Stimulated activated effector memory CD8-positive, alpha-beta T cell treated with anti-CD3 and anti-CD28 coated beads, Interleukin-12 subunit alpha, Interleukin-12 subunit beta, amount 100 ng/mL, for 72 hours (primary cell): ENCODE measurements at regions not wholly inside any gene's neighbourhood (a gene's known extent, or its start where the extent isn't known, plus 50 kb on each side); places are given as distances from the start of the nearest gene placed in this dataset.
"Not testable (repeated sequence)": the region's sequence is repeated elsewhere in the genome, so short reads cannot be mapped to it uniquely, and the experiment has no call there.

Source experiments
- ATAC-seq: fragments of 150-1000 bp; cut with Tn5 transposase; 2 replicates; pipeline ENCODE4 v1.10.0; 2021
- DNase-seq, 2 donors: peaks; one replicate each; pipeline ENCODE4 v3.0.0; 2021 to 2022; ENCODE audit warnings: low spot score in 2 of 2
- H3K27ac Mint-ChIP-seq: one replicate; pipeline ENCODE4 v1.8.0; 2022; ENCODE audit warnings: mild to moderate bottlenecking, mixed read lengths
- H3K36me3 Mint-ChIP-seq: one replicate; pipeline ENCODE4 v1.8.0; 2022; ENCODE audit warnings: mild to moderate bottlenecking, mixed read lengths
- H3K4me1 Mint-ChIP-seq: one replicate; pipeline ENCODE4 v1.8.0; 2022; ENCODE audit warnings: mixed read lengths
- H3K4me3 Mint-ChIP-seq: one replicate; pipeline ENCODE4 v1.8.0; 2022; ENCODE audit warnings: mild to moderate bottlenecking, mixed read lengths
- H3K9me3 Mint-ChIP-seq: one replicate; pipeline ENCODE4 v1.8.0; 2022; ENCODE audit warnings: mixed read lengths

DNA sequence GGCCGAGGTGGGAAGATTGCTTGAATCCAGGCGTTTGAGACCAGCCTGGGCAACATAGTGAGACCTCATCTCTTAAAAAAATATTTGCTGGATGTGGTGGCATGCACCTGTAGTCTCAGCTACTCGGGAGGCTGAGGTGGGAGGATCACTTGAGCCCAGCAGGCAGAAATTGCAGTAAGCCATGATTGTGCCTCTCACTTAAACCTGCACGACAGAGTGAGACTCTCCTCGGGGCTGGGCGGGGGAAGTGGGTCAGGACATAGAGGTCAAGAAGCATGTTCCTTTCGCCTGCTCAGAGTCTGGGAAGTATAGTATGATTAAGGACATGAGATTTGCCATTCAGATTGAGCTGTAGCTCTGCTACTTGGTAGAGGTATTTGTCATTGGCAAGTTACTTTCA is 52.3 kb downstream of the SEPTIN7 start:
- not testable (repeated sequence) for H3K9me3 Mint-ChIP-seq, ATAC-seq
- H3K36me3 Mint-ChIP-seq: peaks cover 25% of the 10 kb centered on the region

DNA sequence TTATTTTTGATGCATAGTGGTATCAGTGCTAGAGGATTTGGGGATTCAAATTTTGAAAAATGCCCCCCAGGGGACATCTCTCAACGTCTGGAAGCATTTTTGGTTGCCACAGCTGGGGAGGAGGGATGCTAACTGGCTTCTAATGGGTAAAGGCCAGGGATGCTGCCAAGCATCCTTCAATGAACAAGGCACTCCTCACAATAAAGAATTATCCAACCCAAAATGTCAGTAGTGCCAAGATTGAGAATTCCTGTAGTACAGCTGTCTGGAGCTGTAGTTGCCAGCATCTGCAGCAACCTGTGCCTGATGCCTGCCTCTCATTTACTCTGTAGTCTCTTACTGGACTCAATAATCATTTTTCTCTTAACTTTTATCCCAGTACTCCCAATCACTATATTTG is 53.5 kb downstream of the SEPTIN7 start:
- ATAC-seq (no peak), DNase-seq (no peak)
- H3K9me3 Mint-ChIP-seq: peaks cover 3% of the 10 kb centered on the region
- no peak overlapping the region for H3K27ac Mint-ChIP-seq
- H3K4me1 Mint-ChIP-seq: peaks cover 52% of the 10 kb centered on the region
- no peak overlapping the region for H3K4me3 Mint-ChIP-seq
- H3K36me3 Mint-ChIP-seq: peaks cover 23% of the 10 kb centered on the region

More for the DNA sequence above, 52.3 kb downstream of the SEPTIN7 start:
- Mint-ChIP-seq H3K4me1 (peaks cover 56% of the 10 kb centered on the region), H3K27ac (peak overlapping the region; percentile 83)
- H3K4me3 Mint-ChIP-seq, DNase-seq: not testable (repeated sequence)

DNA sequence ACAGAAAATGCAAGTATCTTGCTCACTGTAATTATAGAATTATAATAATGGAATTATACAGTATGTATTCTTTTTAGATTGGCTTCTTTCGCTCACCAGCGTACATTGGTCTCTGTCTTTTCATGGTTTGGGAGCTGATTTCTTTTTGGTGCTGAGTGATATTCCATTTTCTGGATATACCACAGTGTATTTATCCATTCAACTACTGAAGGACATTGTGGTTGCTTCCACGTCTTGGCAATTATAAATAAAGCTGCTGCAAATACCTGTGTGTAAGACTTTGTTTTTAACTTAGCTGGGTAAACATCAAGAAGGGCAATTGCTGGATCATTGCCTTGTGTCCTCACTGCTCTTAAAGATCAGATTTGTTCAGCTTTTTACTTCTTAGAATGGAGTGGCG is 55.3 kb downstream of the SEPTIN7 start:
- Mint-ChIP-seq H3K4me1 (peaks cover 61% of the 10 kb centered on the region), H3K4me3 (no peak overlapping the region), H3K27ac (peak overlapping the region; percentile 67), H3K36me3 (peaks cover 18% of the 10 kb centered on the region), H3K9me3 (peaks cover 3% of the 10 kb centered on the region)
- no peak for ATAC-seq
- DNase-seq: no peak

DNA sequence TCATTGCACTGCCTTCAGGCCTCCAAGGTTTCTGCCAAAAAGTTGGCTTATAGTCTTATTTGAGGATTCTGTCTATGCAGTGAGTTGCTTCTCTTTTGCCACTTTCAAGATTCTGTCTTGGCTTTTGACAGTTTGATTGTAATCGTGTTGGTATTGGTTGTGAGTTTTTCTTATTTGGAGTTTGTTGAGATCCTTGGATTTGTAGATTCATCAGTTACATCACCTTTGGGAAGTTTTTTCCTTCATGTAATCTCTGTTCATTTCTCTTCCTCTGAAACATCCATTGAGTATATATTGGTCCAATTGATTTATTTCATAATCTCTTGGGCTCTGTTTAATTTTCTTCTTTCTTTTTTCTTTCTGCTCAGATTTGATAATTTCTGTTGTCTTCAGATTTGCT is 59.8 kb downstream of the SEPTIN7 start:
- no peak overlapping the region for H3K4me3 Mint-ChIP-seq
- H3K9me3 Mint-ChIP-seq: peaks cover 3% of the 10 kb centered on the region
- DNase-seq (no peak), ATAC-seq (no peak)
- peaks cover 47% of the 10 kb centered on the region for H3K36me3 Mint-ChIP-seq
- H3K27ac Mint-ChIP-seq: no peak overlapping the region
- H3K4me1 Mint-ChIP-seq: peaks cover 44% of the 10 kb centered on the region

DNA sequence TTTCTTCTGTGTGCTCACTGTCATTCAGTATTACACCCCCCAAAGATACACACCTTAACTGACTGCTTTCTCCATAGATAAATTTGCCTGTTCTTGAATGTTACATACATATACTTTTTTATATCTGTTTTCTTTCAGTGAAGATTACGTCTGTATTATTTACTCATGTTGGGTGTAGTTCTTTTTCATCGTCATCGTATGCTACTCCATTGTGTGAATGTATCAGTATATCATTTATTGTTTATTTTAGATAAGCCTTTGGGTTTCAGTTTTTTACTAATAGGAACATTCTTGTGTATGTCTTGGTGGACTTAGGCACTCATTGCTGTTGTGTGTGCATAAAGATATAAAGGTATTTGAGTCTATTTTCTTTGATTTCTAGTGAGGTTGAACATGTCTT is 64.4 kb downstream of the SEPTIN7 start:
- ATAC-seq (no peak), DNase-seq (no peak)
- Mint-ChIP-seq H3K9me3 (no peaks in the 10 kb centered on the region), H3K27ac (peak overlapping the region; percentile 23), H3K4me1 (peaks cover 34% of the 10 kb centered on the region), H3K36me3 (peaks cover 65% of the 10 kb centered on the region), H3K4me3 (no peak overlapping the region)

DNA sequence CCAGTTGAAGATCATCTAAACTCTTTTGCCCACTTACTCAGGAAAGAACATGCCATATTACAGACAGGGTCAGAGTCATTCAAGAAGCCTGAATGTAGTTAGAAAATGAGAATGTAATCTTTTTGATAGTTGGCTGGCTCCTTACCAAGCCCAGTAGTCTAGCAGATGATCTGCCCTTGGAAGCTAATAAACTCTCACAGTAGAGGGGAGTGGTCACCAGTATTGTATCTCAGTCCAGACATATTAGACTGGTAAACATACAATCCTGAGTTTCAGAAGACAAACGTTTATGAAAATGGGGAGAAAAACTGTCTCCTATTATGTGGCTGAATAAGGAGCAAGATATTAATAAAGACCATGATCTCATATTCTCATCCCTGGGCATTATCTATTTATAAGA is 65.3 kb downstream of the SEPTIN7 start:
- Mint-ChIP-seq H3K27ac (peak overlapping the region; percentile 23), H3K4me3 (no peak overlapping the region), H3K36me3 (peaks cover 70% of the 10 kb centered on the region), H3K9me3 (no peaks in the 10 kb centered on the region), H3K4me1 (peaks cover 31% of the 10 kb centered on the region)
- ATAC-seq (no peak), DNase-seq (no peak)

DNA sequence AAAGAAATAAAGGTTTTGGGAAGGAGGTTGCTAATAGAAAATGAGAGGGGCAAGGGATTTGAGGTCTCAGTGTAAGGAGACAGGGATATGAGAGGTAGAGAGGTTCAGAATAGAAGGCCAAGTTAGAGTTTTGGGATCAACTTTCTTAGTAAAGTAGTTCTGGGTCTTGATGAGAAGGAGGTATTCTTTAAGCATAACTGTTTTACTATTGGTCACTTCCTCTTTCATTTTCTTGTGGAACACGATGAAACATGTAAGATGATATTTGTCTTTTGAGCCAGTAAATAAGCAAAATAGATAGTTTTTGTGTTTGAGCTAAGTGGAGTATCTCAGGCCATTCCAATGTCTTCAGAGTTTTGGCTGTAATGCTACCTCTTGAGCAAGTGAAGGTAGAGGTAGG is 68.3 kb downstream of the SEPTIN7 start:
- not testable (repeated sequence) for ATAC-seq, H3K9me3 Mint-ChIP-seq, H3K4me3 Mint-ChIP-seq, DNase-seq
- Mint-ChIP-seq H3K36me3 (peaks cover 81% of the 10 kb centered on the region), H3K4me1 (peaks cover 25% of the 10 kb centered on the region), H3K27ac (peak overlapping the region; percentile 36)

DNA sequence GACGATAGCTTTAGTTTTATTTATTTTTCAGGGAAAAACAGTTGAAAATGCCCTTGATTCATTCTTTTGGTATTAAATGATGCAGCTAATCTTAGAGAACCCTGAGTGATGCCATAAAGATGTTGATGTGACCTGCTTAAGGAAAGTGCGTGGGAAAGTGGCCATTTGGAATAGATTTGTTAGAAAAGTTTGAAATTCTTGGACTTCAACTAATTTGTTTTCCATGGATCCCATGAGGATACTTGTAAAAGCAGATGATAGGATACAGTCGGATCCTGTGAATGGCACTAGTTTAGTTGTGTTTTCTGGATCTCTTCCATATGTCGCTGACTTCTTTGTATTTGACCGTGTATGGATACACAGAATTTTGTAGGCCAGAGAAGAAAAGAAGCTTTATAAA is 69.0 kb downstream of the SEPTIN7 start:
- Mint-ChIP-seq H3K36me3 (peaks cover 81% of the 10 kb centered on the region), H3K4me3 (no peak overlapping the region), H3K9me3 (no peaks in the 10 kb centered on the region), H3K4me1 (peaks cover 25% of the 10 kb centered on the region), H3K27ac (peak overlapping the region; percentile 35)
- DNase-seq: no peak
- no peak for ATAC-seq

DNA sequence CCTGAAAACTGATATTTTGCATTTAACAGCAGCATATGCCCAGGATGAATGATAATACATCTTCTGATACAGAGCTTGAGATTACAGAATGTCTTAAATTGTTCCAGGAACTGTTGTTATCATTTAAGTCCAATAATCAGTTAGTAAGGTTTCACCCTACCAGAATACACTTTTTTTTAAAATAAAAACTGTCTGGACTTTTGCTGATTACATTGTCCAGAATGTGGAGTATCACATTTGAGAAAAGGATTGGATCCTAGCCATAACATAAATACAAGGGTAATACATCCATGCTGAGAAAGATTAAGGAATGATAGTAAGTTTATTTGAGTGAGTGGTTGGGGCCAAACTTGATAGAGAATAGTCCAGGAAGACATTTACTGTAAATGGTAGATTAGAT is 71.0 kb downstream of the SEPTIN7 start:
- no peak for ATAC-seq
- DNase-seq: no peak
- peaks cover 79% of the 10 kb centered on the region for H3K36me3 Mint-ChIP-seq
- H3K4me3 Mint-ChIP-seq: no peak overlapping the region
- H3K27ac Mint-ChIP-seq: no peak overlapping the region
- H3K9me3 Mint-ChIP-seq: no peaks in the 10 kb centered on the region
- H3K4me1 Mint-ChIP-seq: peaks cover 25% of the 10 kb centered on the region

DNA sequence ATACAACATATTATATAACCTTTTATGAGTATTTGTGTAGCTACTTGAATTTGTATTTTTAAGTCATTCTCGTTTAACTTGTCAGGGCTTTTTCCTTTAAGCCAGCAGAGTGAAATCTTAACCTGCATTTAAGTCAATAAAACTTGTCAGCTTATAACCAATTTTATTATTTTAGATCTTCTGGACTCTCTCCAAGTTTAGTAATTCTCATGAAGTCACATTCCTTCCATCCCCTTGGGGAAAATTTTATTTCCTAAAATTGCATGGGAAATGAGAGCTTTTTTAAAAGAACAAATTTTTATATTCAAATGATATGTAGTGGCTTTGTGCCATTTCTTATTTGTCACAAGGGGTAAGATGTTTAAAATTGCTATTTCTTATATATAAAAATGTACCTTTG is 74.0 kb downstream of the SEPTIN7 start:
- no peak overlapping the region for H3K27ac Mint-ChIP-seq
- H3K36me3 Mint-ChIP-seq: peaks cover 84% of the 10 kb centered on the region
- H3K4me3 Mint-ChIP-seq: no peak overlapping the region
- no peaks in the 10 kb centered on the region for H3K9me3 Mint-ChIP-seq
- no peak for DNase-seq
- H3K4me1 Mint-ChIP-seq: peaks cover 21% of the 10 kb centered on the region
- no peak for ATAC-seq

DNA sequence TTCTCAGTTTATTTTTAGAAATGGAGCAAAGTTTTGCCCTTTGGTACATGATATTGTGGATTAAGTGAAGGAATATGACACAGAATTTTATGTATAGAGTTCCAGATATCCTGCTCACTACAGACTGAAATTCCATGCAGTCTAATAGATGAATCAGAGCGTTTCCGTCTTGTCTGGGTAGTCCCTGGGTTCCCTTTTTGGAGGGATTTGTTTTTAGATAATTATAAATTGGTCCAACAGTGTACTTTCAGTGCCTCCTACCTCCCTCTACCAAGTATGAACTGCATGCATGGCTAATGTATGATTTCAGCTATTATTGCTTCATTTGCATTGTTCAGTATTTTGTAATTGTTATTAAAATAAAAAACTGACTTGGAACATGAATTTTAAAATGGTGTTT is 74.4 kb downstream of the SEPTIN7 start:
- Mint-ChIP-seq H3K4me1 (peaks cover 17% of the 10 kb centered on the region), H3K4me3 (no peak overlapping the region), H3K27ac (no peak overlapping the region), H3K9me3 (no peaks in the 10 kb centered on the region), H3K36me3 (peaks cover 85% of the 10 kb centered on the region)
- DNase-seq (no peak), ATAC-seq (no peak)

DNA sequence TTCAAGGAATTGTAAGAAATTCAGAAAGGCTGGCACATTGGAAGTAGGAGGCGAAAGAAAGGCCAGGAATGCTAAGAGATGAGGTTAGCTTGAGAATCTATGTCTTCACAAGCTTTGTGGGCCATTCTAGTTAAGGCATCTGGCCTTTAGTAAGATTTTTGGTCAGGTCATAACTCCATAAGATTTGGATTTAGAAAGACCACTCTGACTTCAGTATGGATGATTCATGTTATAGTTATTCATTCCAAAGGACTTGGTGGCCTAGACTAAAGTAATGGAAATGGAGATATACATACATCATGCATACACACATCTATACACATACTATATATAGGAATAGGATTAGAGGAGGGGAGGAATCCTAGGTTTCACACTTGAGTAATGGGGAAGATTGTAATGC is 77.5 kb downstream of the SEPTIN7 start:
- no peak overlapping the region for H3K4me3 Mint-ChIP-seq
- peak overlapping the region; percentile 54 for H3K27ac Mint-ChIP-seq
- no peaks in the 10 kb centered on the region for H3K9me3 Mint-ChIP-seq
- ATAC-seq (no peak), DNase-seq (no peak)
- peaks cover 93% of the 10 kb centered on the region for H3K36me3 Mint-ChIP-seq
- peaks cover 11% of the 10 kb centered on the region for H3K4me1 Mint-ChIP-seq

DNA sequence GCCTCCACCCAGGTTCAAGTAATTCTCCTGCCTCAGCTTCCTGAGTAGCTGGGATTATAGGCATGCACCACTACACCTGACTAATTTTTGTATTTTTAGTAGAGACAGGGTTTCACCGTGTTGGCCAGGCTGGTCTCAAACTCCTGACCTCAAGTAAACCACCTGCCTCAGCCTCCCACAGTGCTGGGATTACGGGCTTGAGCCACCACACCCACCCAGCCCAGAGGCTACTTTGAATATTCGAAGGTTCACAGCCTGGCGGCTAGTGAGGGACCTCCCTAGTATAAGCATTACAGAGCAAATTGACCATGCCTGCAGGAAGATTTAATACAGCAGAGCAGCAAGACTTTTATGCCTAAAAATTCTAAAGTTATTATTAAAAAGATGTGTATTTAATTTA is 86.6 kb downstream of the SEPTIN7 start:
- H3K9me3 Mint-ChIP-seq, H3K4me3 Mint-ChIP-seq, ATAC-seq, H3K27ac Mint-ChIP-seq, DNase-seq: not testable (repeated sequence)
- Mint-ChIP-seq H3K4me1 (peaks cover 21% of the 10 kb centered on the region), H3K36me3 (peaks cover 88% of the 10 kb centered on the region)

DNA sequence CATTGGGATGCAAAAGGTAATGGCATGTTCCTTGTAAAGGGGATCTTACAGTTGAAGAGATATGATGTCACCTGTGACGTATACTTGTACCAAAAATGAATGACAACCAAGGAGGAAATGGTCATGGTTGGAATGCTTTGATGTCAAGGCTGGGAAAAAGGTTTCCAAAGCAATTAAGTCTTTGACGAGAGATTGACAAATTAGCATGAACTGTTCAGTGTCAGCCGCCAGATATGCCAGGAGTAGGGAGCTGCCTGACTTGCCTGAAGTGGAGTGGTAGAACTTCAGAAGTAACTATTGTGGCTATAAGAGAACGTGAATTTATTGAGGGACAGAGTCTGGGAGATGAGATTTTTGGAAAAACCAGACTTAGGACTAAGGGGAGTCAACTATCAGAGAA is 88.1 kb downstream of the SEPTIN7 start:
- DNase-seq (no peak), ATAC-seq (no peak)
- no peak overlapping the region for H3K27ac Mint-ChIP-seq
- no peaks in the 10 kb centered on the region for H3K9me3 Mint-ChIP-seq
- peaks cover 81% of the 10 kb centered on the region for H3K36me3 Mint-ChIP-seq
- peaks cover 28% of the 10 kb centered on the region for H3K4me1 Mint-ChIP-seq
- H3K4me3 Mint-ChIP-seq: no peak overlapping the region

DNA sequence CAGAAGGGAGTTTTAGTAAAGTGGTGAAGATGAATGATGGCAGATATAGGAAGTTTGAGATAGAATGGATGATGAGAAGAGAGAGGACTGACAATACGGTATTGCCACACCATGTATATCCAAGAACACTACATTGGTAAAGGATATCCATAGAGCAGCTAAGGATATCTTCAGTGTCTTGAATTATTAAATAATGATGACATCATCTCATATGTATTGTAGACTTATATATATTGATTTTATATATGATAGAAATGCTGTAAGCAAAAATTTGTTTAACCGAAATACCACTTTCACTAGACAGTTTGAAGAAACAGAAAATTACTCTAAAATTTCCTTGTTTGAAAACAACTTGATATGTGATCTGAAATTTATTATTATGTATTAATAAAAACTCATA is 89.0 kb downstream of the SEPTIN7 start:
- Mint-ChIP-seq H3K9me3 (no peaks in the 10 kb centered on the region), H3K4me3 (no peak overlapping the region), H3K4me1 (peaks cover 33% of the 10 kb centered on the region), H3K27ac (no peak overlapping the region), H3K36me3 (peaks cover 78% of the 10 kb centered on the region)
- ATAC-seq (no peak), DNase-seq (no peak)

DNA sequence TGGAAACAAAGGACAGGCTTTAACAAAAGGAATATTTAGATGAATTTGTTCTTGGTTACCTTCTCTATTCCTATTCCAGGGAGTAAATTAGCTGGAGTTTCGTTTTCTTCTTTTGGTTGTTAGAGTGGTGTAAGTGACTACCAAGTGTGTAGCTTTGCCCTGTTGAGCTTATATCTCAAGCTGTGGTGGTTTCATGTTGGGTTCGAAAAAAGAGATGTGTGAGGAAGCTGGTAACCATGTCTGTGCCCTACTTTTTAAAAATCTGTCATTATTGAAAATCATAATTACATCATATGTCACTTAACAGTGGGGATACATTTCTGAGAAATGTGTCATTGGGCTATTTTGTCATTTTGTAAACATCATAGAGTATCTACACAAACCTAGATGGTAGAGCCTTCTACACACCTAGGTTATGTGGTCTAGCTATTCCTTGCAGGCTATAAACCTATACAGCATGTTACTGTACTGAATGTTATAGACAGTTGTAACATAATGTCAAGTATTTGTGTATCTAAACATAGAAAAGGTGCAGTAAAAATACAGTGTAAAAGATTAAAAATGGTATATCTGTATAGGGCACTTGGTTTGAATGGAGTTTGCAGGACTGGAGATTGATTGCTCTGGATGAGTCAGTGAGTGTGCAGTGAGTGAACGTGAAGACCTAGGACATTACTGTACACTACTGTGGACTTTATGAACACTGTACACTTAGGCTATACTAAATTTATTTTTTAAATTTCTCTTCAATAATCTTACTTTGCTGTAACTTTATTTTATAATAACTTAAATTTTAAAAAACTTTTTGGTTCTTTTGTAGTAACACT is 90.4 kb downstream of the SEPTIN7 start:
- Mint-ChIP-seq H3K36me3 (peaks cover 78% of the 10 kb centered on the region), H3K4me1 (peaks cover 32% of the 10 kb centered on the region), H3K27ac (peak overlapping the region; percentile 71), H3K4me3 (no peak overlapping the region), H3K9me3 (no peaks in the 10 kb centered on the region)
- no peak for DNase-seq
- ATAC-seq: peak; percentile 74
